NB4 (cell line): ENCODE measurements at regions not wholly inside any gene's neighbourhood (a gene's known extent, or its start where the extent isn't known, plus 50 kb on each side); places are given as distances from the start of the nearest gene placed in this dataset.

ENCODE experiments used
- MAX ChIP-seq: IDR thresholded peaks from 2 replicates; pipeline ENCODE4 v1.6.1; 2011; ENCODE audit warnings: low read depth, low read length
- MYC ChIP-seq: IDR thresholded peaks from 2 replicates; pipeline ENCODE4 v1.6.1; 2011; ENCODE audit warnings: low read depth, low read length
- POLR2A ChIP-seq: IDR thresholded peaks from 2 replicates; pipeline ENCODE4 v1.6.1; 2011; ENCODE audit warnings: mild to moderate bottlenecking; ENCODE audit not compliant: insufficient read length; ENCODE audit errors: extremely low read depth
- TF ChIP-seq, protein P1 (sequence below): IDR thresholded peaks from one replicate; pipeline ENCODE4 v1.5.1; 2012; ENCODE audit warnings: low read depth, low read length

GRCh38 chr15:94592495-94592894 lies 361.1 kb downstream of the MCTP2 start:
- TF ChIP-seq, protein P1, sequence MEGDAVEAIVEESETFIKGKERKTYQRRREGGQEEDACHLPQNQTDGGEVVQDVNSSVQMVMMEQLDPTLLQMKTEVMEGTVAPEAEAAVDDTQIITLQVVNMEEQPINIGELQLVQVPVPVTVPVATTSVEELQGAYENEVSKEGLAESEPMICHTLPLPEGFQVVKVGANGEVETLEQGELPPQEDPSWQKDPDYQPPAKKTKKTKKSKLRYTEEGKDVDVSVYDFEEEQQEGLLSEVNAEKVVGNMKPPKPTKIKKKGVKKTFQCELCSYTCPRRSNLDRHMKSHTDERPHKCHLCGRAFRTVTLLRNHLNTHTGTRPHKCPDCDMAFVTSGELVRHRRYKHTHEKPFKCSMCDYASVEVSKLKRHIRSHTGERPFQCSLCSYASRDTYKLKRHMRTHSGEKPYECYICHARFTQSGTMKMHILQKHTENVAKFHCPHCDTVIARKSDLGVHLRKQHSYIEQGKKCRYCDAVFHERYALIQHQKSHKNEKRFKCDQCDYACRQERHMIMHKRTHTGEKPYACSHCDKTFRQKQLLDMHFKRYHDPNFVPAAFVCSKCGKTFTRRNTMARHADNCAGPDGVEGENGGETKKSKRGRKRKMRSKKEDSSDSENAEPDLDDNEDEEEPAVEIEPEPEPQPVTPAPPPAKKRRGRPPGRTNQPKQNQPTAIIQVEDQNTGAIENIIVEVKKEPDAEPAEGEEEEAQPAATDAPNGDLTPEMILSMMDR, result no peak
- TF ChIP-seq POLR2A, result no peak
- no peak for TF ChIP-seq MYC
- TF ChIP-seq MAX, result no peak
